Peyer's patch (tissue), 4 donors: ENCODE measurements at regions not wholly inside any gene's neighbourhood (a gene's known extent, or its start where the extent isn't known, plus 50 kb on each side); places are given as distances from the start of the nearest gene placed in this dataset.

ENCODE experiments used
- DNase-seq, 3 donors: peaks; one replicate each; pipeline ENCODE4 v3.0.0-alpha.2; 2017 to 2019
- H3K27ac ChIP-seq, 4 donors: fragments of 200-600 bp; sonication (generic); one replicate each; pipeline ENCODE4 v1.5.1; 2016 to 2019
- H3K27me3 ChIP-seq, 2 donors: fragments of 200-600 bp; sonication (generic); one replicate each; pipeline ENCODE4 v1.5.1; 2019
- H3K36me3 ChIP-seq, 3 donors: fragments of 200-600 bp; sonication (generic); one replicate each; pipeline ENCODE4 v1.5.1; 2016 to 2019
- H3K4me1 ChIP-seq, 4 donors: fragments of 200-600 bp; sonication (generic); one replicate each; pipeline ENCODE4 v1.5.1; 2016 to 2019
- H3K4me3 ChIP-seq, 4 donors: fragments of 200-600 bp; sonication (generic); 1 replicate in 3 of 4; 2 replicates in 1 of 4; pipeline ENCODE4 v1.5.1; 2016 to 2019; ENCODE audit warnings: mild to moderate bottlenecking in 1 of 4
- H3K9me3 ChIP-seq, 4 donors: fragments of 200-600 bp; sonication (generic); one replicate each; pipeline ENCODE4 v1.5.1; 2016 to 2019; ENCODE audit warnings: mild to moderate bottlenecking in 1 of 4
- POLR2A ChIP-seq, 2 donors: fragments of 450-650 bp; IDR thresholded peaks; one replicate each; pipeline ENCODE4 v1.5.1; 2017; ENCODE audit warnings: antibody characterized with exemption in 2 of 2, mild to moderate bottlenecking in 2 of 2, moderate library complexity in 2 of 2
- TF ChIP-seq, protein P1 (sequence below), 6 experiments: fragments of 450-650 bp in 4 of 6; fragments of 200-600 bp in 2 of 6; sonication (generic) in 1 of 6; IDR thresholded peaks; one replicate each; pipeline ENCODE4 v1.5.1; 2017 to 2019; ENCODE audit warnings: antibody characterized with exemption in 6 of 6, mild to moderate bottlenecking in 3 of 6, moderate library complexity in 1 of 6

DNA sequence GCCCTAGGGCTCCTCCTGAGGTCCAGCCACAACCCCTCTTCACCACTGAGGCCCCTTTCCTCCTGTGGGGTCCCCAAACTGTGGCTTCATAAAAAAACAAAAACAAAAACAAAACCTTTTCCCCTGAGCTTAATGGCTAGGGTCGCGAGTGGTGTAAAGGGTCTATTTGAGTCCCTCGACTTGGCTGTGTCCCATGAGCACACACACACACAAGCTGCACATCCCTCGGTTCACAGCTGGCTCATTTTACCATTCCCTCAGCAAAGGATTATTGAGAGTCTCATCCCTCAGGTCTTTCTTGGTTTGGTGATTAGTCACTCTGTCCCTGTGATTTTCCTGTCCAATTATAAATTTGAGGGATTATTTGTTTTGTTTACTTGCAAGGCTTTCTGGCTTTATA is 206.1 kb upstream of the SASH1 start:
- Histone ChIP-seq H3K9me3 (no peaks in the 10 kb centered on the region), H3K36me3 (no peaks in the 10 kb centered on the region), H3K27ac (no peak overlapping the region), H3K27me3 (no peaks in the 10 kb centered on the region), H3K4me1 (no peaks in the 10 kb centered on the region), H3K4me3 (no peak overlapping the region)
- no peak for TF ChIP-seq POLR2A (IDR thresholded peaks at IDR 0.05)
- TF ChIP-seq, protein P1, sequence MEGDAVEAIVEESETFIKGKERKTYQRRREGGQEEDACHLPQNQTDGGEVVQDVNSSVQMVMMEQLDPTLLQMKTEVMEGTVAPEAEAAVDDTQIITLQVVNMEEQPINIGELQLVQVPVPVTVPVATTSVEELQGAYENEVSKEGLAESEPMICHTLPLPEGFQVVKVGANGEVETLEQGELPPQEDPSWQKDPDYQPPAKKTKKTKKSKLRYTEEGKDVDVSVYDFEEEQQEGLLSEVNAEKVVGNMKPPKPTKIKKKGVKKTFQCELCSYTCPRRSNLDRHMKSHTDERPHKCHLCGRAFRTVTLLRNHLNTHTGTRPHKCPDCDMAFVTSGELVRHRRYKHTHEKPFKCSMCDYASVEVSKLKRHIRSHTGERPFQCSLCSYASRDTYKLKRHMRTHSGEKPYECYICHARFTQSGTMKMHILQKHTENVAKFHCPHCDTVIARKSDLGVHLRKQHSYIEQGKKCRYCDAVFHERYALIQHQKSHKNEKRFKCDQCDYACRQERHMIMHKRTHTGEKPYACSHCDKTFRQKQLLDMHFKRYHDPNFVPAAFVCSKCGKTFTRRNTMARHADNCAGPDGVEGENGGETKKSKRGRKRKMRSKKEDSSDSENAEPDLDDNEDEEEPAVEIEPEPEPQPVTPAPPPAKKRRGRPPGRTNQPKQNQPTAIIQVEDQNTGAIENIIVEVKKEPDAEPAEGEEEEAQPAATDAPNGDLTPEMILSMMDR (IDR thresholded peaks at IDR 0.05), result no peak
- DNase-seq, result no peak

- H3K36me3 ChIP-seq, result no peaks in the 10 kb centered on the region
- no peak for DNase-seq
- H3K27me3 ChIP-seq, result no peaks in the 10 kb centered on the region
- TF ChIP-seq, protein P1 (IDR thresholded peaks at IDR 0.05), result no peak
- TF ChIP-seq POLR2A (IDR thresholded peaks at IDR 0.05), result no peak
- H3K4me1 ChIP-seq, result no peaks in the 10 kb centered on the region
- no peak overlapping the region for H3K4me3 ChIP-seq
- no peaks in the 10 kb centered on the region for H3K9me3 ChIP-seq
- H3K27ac ChIP-seq, result no peak overlapping the region
Measured at GRCh38 chr6:148137652-148138051, 205.0 kb upstream of the SASH1 start.

DNA sequence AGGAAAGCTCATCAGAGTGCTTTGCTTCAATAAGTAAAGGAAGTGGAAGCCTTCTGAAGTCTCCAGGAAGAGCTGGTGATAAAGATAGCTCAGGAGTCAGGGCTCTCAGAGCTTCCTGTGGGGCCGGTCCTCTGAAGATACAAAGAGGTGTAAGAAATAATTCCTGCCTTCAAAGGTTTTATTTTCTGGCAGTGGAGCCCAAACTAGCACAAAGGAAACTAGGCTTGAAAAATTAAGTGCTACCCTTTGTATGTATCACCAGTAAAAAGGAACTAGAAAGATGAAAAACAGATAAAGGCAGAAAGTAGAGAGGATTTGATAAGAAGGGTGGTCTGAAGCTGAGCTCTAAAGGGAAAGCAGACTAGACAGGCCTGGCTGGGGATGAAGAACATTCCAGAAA is 204.1 kb upstream of the SASH1 start:
- no peak overlapping the region for H3K27ac ChIP-seq
- H3K36me3 ChIP-seq, result no peaks in the 10 kb centered on the region
- H3K4me3 ChIP-seq, result no peak overlapping the region
- no peak for TF ChIP-seq POLR2A (IDR thresholded peaks at IDR 0.05)
- TF ChIP-seq, protein P1 (IDR thresholded peaks at IDR 0.05), result no peak
- H3K4me1 ChIP-seq, result no peaks in the 10 kb centered on the region
- DNase-seq, result no peak
- H3K27me3 ChIP-seq, result no peaks in the 10 kb centered on the region
- H3K9me3 ChIP-seq, result no peaks in the 10 kb centered on the region

- Histone ChIP-seq H3K4me3 (no peak overlapping the region), H3K36me3 (no peaks in the 10 kb centered on the region), H3K27me3 (no peaks in the 10 kb centered on the region), H3K9me3 (no peaks in the 10 kb centered on the region), H3K4me1 (no peaks in the 10 kb centered on the region), H3K27ac (no peak overlapping the region)
- TF ChIP-seq POLR2A (IDR thresholded peaks at IDR 0.05), result no peak
- DNase-seq, result no peak
Measured at GRCh38 chr6:148140772-148141557, 201.7 kb upstream of the SASH1 start.

- Histone ChIP-seq H3K4me1 (no peaks in the 10 kb centered on the region), H3K27me3 (no peaks in the 10 kb centered on the region), H3K36me3 (no peaks in the 10 kb centered on the region), H3K9me3 (no peaks in the 10 kb centered on the region), H3K4me3 (no peak overlapping the region), H3K27ac (no peak overlapping the region)
- TF ChIP-seq, protein P1 (IDR thresholded peaks at IDR 0.05), result no peak
- no peak for TF ChIP-seq POLR2A (IDR thresholded peaks at IDR 0.05)
- DNase-seq, result no peak
Measured at GRCh38 chr6:148142821-148143220, 199.8 kb upstream of the SASH1 start.

DNA sequence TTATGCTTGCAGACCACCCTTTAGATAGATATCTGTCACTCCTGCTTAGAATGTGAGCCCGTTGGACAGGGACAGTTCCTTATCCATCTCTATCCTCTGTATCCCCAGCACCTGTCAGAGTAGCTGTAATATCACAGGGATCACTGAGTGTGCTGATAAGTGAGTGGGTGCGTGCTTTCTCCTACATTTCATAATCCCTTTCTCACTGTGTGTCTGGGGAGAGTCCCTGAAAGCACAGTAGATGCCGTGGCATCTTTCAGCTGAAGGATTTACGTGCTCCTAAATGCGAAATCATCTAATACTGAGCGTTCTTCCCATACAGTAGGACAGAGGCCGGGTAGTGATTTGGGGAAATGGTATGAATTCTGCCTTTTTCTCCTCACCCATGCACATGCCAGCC is 198.9 kb upstream of the SASH1 start:
- TF ChIP-seq, protein P1 (IDR thresholded peaks at IDR 0.05), result no peak
- no peak for TF ChIP-seq POLR2A (IDR thresholded peaks at IDR 0.05)
- Histone ChIP-seq H3K27ac (no peak overlapping the region), H3K9me3 (no peaks in the 10 kb centered on the region), H3K27me3 (no peaks in the 10 kb centered on the region), H3K4me3 (no peak overlapping the region), H3K36me3 (no peaks in the 10 kb centered on the region), H3K4me1 (no peaks in the 10 kb centered on the region)
- DNase-seq, result no peak
